IPS DF 6.9 (cell line): ENCODE measurements at regions not wholly inside any gene's neighbourhood (a gene's known extent, or its start where the extent isn't known, plus 50 kb on each side); places are given as distances from the start of the nearest gene placed in this dataset.
A peak's percentile ranks its signal among the peaks of the same experiment; 100 is the strongest.

ENCODE experiments used
- DNase-seq: peaks from one replicate; pipeline ENCODE4 v3.0.0-alpha.2; 2013; ENCODE audit warnings: low read depth, low spot score
- H3K27ac ChIP-seq: one replicate; pipeline ENCODE4 v1.5.1; 2013; ENCODE audit warnings: low read length, control low read depth
- H3K27me3 ChIP-seq: 2 replicates; pipeline ENCODE4 v1.6.1; 2013; ENCODE audit warnings: mild to moderate bottlenecking, low read length; ENCODE audit not compliant: control insufficient read depth, insufficient read depth
- H3K36me3 ChIP-seq: 2 replicates; pipeline ENCODE4 v1.6.1; 2013; ENCODE audit warnings: low read length; ENCODE audit not compliant: control insufficient read depth, insufficient read depth
- H3K4me1 ChIP-seq: 2 replicates; pipeline ENCODE4 v1.6.1; 2013; ENCODE audit warnings: low read length; ENCODE audit not compliant: control insufficient read depth, insufficient read depth
- H3K4me3 ChIP-seq: 2 replicates; pipeline ENCODE4 v1.5.1; 2013; ENCODE audit warnings: mild to moderate bottlenecking, low read length
- H3K9me3 ChIP-seq: 2 replicates; pipeline ENCODE4 v1.6.1; 2013; ENCODE audit warnings: low read length, inconsistent platforms; ENCODE audit not compliant: control insufficient read depth, insufficient read depth
- WGBS: extraction: QIAGEN DNeasy Blood & Tissue Kit; methylation state at CpG from one replicate; pipeline ENCODE4 v1.1.7; 2013; ENCODE audit warnings: mixed read lengths, missing lambda C conversion rate; ENCODE audit not compliant: insufficient read length, insufficient coverage; 5-methylcytosine and 5-hydroxymethylcytosine counted together

GRCh38 chr22:46054091-46055073 lies 77.4 kb upstream of the WNT7B start:
- Histone ChIP-seq H3K27me3 (no peaks in the 10 kb centered on the region), H3K27ac (no peak overlapping the region), H3K9me3 (no peaks in the 10 kb centered on the region), H3K36me3 (no peaks in the 10 kb centered on the region), H3K4me1 (no peaks in the 10 kb centered on the region; the same call in 1 of the 2 replicates), H3K4me3 (no peak overlapping the region)
- no CpG with 5 or more reads among the region's 42 CpGs for WGBS
- DNase-seq: no peak

GRCh38 chr22:46055181-46055875 lies 78.4 kb upstream of the WNT7B start:
- no CpG with 5 or more reads among the region's 17 CpGs for WGBS
- no peak overlapping the region for H3K27ac ChIP-seq
- DNase-seq: no peak
- no peaks in the 10 kb centered on the region; the same call in 1 of the 2 replicates for H3K4me1 ChIP-seq
- H3K36me3 ChIP-seq: no peaks in the 10 kb centered on the region
- no peaks in the 10 kb centered on the region for H3K27me3 ChIP-seq
- H3K9me3 ChIP-seq: no peaks in the 10 kb centered on the region
- no peak overlapping the region for H3K4me3 ChIP-seq

- H3K27me3 ChIP-seq: peaks cover 2% of the 10 kb centered on the region; the same call in 1 of the 2 replicates
- no peak overlapping the region for H3K4me3 ChIP-seq
- H3K36me3 ChIP-seq: no peaks in the 10 kb centered on the region
- no peak overlapping the region for H3K27ac ChIP-seq
- DNase-seq: no peak
- no peaks in the 10 kb centered on the region for H3K9me3 ChIP-seq
- no peaks in the 10 kb centered on the region; the same call in 1 of the 2 replicates for H3K4me1 ChIP-seq
- WGBS: no CpG with 5 or more reads among the region's 19 CpGs
These were observed 79.1 kb upstream of the WNT7B start for GRCh38 chr22:46055911-46056545.

GRCh38 chr22:46056546-46057245 lies 79.7 kb upstream of the WNT7B start:
- no peaks in the 10 kb centered on the region; the same call in 1 of the 2 replicates for H3K4me1 ChIP-seq
- no CpG with 5 or more reads among the region's 9 CpGs for WGBS

GRCh38 chr22:46057246-46058090 lies 80.5 kb upstream of the WNT7B start:
- no peak overlapping the region for H3K4me3 ChIP-seq
- no peaks in the 10 kb centered on the region for H3K9me3 ChIP-seq
- H3K36me3 ChIP-seq: no peaks in the 10 kb centered on the region
- no peak for DNase-seq
- no peak overlapping the region for H3K27ac ChIP-seq
- no CpG with 5 or more reads among the region's 17 CpGs for WGBS
- no peaks in the 10 kb centered on the region; the same call in 1 of the 2 replicates for H3K4me1 ChIP-seq
- peaks cover 2% of the 10 kb centered on the region; the same call in 1 of the 2 replicates for H3K27me3 ChIP-seq

More at GRCh38 chr22:46056546-46057245, 79.7 kb upstream of the WNT7B start:
- no peak for DNase-seq
- H3K36me3 ChIP-seq: no peaks in the 10 kb centered on the region
- no peak overlapping the region for H3K27ac ChIP-seq
- H3K4me3 ChIP-seq: no peak overlapping the region
- H3K9me3 ChIP-seq: no peaks in the 10 kb centered on the region
- H3K27me3 ChIP-seq: peaks cover 2% of the 10 kb centered on the region; the same call in 1 of the 2 replicates

GRCh38 chr22:46058091-46058420 lies 81.1 kb upstream of the WNT7B start:
- 100% methylated on average over 2 of the region's 6 CpGs for WGBS

GRCh38 chr22:46058591-46059519 lies 81.9 kb upstream of the WNT7B start:
- H3K9me3 ChIP-seq: no peaks in the 10 kb centered on the region
- H3K4me1 ChIP-seq: no peaks in the 10 kb centered on the region; the same call in 1 of the 2 replicates
- no peak overlapping the region for H3K27ac ChIP-seq
- no peak overlapping the region for H3K4me3 ChIP-seq
- no peak for DNase-seq
- H3K27me3 ChIP-seq: peaks cover 2% of the 10 kb centered on the region; the same call in 1 of the 2 replicates
- no CpG with 5 or more reads among the region's 25 CpGs for WGBS
- H3K36me3 ChIP-seq: no peaks in the 10 kb centered on the region

More at GRCh38 chr22:46058091-46058420, 81.1 kb upstream of the WNT7B start:
- Histone ChIP-seq H3K9me3 (no peaks in the 10 kb centered on the region), H3K4me3 (no peak overlapping the region), H3K27ac (no peak overlapping the region), H3K27me3 (peaks cover 2% of the 10 kb centered on the region; the same call in 1 of the 2 replicates), H3K4me1 (no peaks in the 10 kb centered on the region; the same call in 1 of the 2 replicates), H3K36me3 (no peaks in the 10 kb centered on the region)
- DNase-seq: no peak

- Histone ChIP-seq H3K27ac (no peak overlapping the region), H3K4me1 (no peaks in the 10 kb centered on the region; the same call in 1 of the 2 replicates), H3K9me3 (no peaks in the 10 kb centered on the region), H3K27me3 (peaks cover 2% of the 10 kb centered on the region; the same call in 1 of the 2 replicates), H3K4me3 (peak overlapping the region; percentile 34; the same call in 1 of the 2 replicates), H3K36me3 (peaks cover 2% of the 10 kb centered on the region; the same call in 1 of the 2 replicates)
- WGBS: no CpG with 5 or more reads among the region's 14 CpGs
- DNase-seq: no peak
These were observed 83.5 kb upstream of the WNT7B start for GRCh38 chr22:46060292-46061123.
